Dermis blood vessel endothelial cell (primary cell): ENCODE measurements at regions not wholly inside any gene's neighbourhood (a gene's known extent, or its start where the extent isn't known, plus 50 kb on each side); places are given as distances from the start of the nearest gene placed in this dataset.

Experiments used
- DNase-seq: peaks from one replicate; pipeline ENCODE4 v3.0.0; 2010

DNA sequence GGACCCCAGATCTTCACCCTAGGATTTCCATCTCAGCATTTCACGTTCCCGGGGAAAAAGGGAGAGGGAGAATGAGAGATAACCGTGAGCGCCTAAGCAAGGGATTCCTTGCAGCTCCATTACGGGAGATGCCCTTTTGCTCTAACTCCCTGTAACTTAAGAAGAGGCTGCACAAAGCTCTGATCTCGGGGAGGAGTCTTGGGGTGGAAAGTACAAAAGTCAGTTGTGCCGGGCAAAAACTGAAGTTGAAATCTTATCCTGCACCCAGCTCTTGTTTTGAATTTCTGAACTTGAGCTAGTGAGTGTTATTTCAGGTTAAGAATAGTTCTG lies 256.4 kb upstream of the SOX21 start:
- DNase-seq = no peak

GRCh38 chr13:94968040-94968756 lies 255.9 kb upstream of the SOX21 start:
- DNase-seq = peak; percentile 12

DNA sequence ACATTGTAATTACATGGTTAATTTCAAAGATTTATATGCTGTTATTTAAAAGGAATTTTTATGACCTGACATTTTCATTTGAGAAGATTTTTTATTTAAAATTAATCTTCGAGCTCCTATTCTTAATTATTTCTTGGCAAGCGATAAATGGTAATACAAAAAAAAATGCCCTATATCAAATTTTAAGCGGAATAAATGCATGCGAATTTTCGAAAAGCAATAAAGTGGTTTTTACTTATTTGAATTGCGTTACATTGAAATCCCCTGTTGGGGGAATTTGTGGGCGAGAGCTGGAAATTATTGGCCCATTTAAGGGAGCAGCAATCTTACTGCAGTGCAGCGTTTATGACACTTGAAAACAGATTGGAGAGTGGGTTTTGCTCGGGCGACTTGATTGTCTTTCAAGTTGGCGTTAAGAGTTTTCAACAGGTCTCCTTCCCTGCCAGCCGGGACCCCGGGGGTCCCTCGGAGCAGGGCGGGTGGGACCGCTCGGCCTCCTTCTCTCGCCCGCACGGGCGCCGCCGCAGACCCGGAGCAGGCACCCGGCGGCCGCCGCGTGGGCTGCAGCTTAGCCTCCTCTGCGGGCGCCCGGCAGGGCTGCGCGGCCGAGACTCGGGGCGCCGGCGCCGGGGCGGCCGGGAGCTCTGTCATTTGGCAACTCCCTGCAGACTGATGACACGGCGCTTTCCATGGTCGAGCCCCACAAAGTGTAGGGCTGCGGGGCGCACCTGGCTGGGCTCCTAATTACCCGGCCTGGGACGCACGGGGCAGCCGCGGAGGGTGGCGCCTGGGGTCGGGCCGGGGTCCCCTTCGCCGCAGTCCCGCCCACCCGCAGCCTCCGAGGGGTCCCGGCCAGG lies 255.1 kb upstream of the SOX21 start:
- DNase-seq = peak; percentile 27

- no peak for DNase-seq
Measured at GRCh38 chr13:94966422-94966955, 254.1 kb upstream of the SOX21 start.

- no peak for DNase-seq
Measured at GRCh38 chr13:94959626-94960025, 247.3 kb upstream of the SOX21 start.

DNA sequence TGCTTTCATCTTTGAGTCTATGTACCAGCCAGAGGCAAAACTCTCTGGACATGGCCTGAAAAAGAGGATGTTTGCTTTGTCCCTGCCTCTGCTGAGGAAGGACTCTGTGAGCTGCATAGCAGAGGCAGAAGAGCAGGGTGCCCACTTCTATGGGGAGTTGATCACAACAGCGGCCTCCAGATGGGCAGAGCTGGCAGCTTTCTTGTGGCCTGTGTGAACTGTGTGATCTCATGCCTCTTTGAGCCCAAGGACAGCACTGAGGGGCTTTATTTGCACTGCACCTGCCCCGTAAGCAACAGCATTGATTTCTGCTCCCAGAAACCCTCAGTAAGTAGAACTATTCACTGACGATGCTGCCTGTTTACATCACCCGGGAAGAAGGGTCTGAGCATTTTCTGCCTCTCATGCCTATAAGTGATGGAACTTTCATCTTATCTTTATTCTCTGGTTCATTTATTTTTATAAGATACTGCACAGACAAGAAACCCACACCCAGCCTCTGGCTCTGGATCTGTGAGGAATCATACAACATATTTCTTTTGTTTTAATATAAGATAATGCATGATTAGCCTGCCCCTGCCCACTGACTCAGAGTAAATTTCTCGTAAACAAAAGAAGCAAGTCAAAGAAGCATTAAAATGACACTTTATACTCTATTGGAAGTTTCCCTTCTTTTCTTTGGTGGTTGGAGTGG lies 244.2 kb upstream of the SOX21 start:
- no peak for DNase-seq

GRCh38 chr13:94952787-94953186 lies 240.4 kb upstream of the SOX21 start:
- no peak for DNase-seq

GRCh38 chr13:94950303-94950702 lies 238.0 kb upstream of the SOX21 start:
- peak; percentile 13 for DNase-seq

GRCh38 chr13:94947965-94948371 lies 235.6 kb upstream of the SOX21 start:
- DNase-seq = no peak

- no peak for DNase-seq
Measured at GRCh38 chr13:94947392-94947791, 235.0 kb upstream of the SOX21 start.

DNA sequence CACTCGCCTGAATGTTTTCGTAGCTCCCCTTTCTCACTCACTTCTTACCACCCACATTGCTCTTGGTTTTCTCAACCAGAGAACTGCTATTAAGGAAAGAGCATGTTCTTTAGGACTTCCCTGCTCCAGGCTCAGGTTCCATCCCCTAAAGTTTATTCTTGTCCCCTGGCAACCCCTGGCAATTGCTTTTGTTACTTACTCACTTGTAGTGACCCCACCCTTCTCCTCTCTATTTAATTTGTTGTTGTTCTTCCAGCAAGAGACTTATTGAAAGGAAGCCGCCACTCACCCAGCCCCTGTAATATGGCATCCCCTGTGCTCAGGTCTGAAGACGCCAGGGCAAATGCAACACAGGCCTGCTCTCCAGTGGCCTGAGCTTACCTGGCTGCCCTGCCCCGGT lies 233.7 kb upstream of the SOX21 start:
- no peak for DNase-seq

DNA sequence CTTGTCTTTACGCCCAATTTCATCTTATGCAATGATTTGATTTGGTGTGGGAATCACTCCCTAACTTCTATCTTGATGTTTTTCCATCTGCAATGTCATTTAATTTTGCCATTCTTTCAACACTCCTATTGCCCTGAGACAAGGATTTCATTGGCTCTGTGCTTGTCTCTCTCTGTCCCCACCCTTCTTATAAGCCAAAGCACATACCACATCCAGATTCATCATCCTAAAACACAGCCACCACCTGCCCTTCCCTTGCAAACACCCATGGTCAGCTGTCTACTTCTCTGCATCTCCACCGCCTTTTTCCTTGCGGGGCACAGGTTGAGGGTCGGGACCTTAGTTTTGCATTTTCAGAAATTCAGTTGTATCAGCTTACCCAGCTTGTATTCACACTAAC lies 225.8 kb upstream of the SOX21 start:
- no peak for DNase-seq

DNA sequence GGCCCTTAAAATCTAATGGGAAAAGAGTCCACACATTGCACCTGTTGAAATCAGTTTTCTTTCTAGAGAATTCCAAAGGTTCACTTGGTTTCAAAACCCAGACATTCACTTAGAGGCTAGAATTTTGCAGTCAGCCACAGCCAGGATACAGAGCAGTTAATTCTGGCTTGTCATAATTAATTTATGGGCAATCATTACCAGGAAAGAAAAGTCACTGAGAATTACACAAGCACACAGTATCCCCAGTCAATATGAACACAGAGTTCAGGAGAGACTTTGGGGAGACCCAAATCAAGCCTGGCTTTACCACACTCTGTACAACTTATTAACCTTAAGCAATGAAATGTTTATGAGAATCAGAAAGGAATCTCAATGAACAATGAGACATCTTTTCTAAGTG lies 224.3 kb upstream of the SOX21 start:
- no peak for DNase-seq

DNA sequence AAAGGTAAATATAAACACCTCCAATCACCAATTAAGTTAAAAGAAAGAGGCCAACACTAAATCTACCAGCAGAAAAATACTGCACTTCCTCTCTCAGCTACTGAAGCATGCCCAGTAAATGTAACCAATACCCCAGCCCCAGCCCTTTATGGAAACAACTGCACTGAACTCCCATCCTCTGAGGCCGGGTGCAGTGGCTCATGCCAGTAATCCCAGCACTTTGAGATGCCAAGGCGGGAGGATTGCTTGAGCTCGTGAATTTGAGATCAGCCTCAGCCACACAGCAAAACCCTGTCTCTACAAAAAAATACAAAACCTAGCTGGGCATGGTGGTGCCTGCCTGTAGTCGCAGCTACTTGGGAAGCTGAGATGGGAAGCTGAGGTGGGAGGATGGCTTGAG lies 221.6 kb upstream of the SOX21 start:
- no peak for DNase-seq

DNA sequence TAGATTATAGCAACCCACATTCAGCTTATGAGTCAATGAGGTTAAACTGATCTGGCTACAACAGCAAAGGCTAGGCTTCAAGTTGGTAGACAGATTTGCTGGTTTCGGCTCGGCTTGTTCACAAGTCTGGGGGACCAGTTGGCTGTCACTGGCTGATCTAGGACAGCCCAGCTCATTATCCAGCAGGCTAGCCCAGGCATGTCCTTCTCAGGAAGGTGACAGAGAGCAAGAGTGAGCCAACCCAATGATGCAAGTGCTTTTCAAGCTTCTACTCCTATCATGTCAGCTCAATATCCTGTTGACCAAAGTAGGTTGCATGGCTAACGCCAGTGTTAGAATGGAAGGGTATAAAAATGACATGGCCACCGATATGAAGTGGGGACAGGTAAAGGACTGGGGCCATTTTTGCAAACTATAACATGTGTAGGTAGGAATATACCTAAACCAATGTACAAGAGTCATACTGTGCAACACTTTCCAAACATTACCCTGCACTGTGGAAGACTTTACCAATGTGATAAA lies 220.9 kb upstream of the SOX21 start:
- no peak for DNase-seq

GRCh38 chr13:94928127-94928775 lies 215.9 kb upstream of the SOX21 start:
- no peak for DNase-seq

- DNase-seq = no peak
Measured at GRCh38 chr13:94925263-94925662, 212.9 kb upstream of the SOX21 start.

- DNase-seq = no peak
Measured at GRCh38 chr13:94921181-94921580, 208.8 kb upstream of the SOX21 start.

DNA sequence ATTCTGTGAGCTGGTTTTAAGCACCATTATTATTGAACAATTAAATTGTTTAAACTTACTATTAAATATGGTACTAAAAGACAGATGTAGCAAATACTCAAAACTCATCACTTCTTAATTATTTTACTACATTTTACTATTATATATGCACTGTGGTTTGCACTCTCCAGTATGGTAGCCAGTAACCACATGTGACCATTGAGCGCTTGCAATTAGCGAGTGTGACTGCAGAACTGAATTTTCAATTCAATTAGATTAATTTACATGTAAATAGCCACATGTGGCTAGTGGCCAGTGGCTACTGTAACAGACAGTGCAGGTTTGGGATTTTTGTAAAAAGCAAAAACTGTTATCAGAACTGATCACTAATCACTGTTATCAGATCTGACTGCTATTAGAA lies 208.2 kb upstream of the SOX21 start:
- DNase-seq = no peak

DNA sequence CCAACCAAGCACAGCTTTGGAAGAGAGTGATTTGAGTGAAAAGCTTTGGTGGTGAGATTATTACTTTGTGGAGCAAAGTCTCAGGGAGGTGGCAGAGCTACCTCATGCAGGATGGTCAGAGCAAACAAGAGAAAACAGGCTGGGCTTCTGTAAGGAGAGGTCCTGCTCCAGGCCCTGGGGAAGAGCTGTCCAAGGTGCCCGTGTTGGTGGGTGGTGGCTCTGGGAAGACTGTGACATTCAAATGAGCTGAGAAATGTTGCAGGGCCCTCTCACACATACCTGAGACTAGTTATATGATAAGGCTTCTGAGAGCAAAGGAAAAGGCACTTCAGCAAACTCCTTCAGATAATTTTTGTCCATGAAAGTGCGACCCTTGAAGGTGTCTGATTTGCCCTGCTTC lies 205.5 kb upstream of the SOX21 start:
- DNase-seq = peak; percentile 10

DNA sequence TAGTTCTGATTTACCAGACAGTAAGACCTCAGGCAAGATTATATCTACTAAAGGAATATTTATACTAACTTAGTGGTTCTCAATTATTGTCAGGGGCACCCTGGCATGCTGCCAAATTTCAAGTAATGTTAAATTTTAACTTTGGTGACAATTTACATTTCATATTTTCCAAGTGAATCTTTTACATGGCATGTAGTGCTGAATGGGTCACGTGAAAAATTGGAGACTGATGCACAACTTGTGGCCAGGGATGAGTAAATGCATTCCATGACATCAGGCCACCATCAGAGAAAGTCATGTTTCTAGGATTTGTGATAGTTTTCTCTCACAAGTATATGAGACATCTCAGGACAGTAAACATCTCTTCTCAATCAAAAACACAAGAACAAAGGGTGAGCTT lies 202.6 kb upstream of the SOX21 start:
- no peak for DNase-seq

- DNase-seq = no peak
Measured at GRCh38 chr13:94906605-94907004, 194.3 kb upstream of the SOX21 start.
